Activated T-cell treated with anti-CD3 and anti-CD28 coated beads, Interleukin-2, amount 50 U/mL, for 4 hours (primary cell): ENCODE measurements at regions not wholly inside any gene's neighbourhood (a gene's known extent, or its start where the extent isn't known, plus 50 kb on each side); places are given as distances from the start of the nearest gene placed in this dataset.
A peak's percentile ranks its signal among the peaks of the same experiment; 100 is the strongest.
"Not testable (repeated sequence)": the region's sequence is repeated elsewhere in the genome, so short reads cannot be mapped to it uniquely, and the experiment has no call there.

Experiments used
- ATAC-seq, 2 donors: fragments of 200-7000 bp; cut with Tn5 transposase; one replicate each; pipeline ENCODE4 v1.10.0; 2021
- DNase-seq: peaks from one replicate; pipeline ENCODE4 v3.0.0-alpha.2; 2020
- H3K27me3 Mint-ChIP-seq: one replicate; pipeline ENCODE4 v1.8.0; 2021; ENCODE audit warnings: low read depth, mixed read lengths
- H3K36me3 Mint-ChIP-seq: one replicate; pipeline ENCODE4 v1.8.0; 2022; ENCODE audit warnings: mixed read lengths; ENCODE audit not compliant: insufficient read depth
- H3K4me1 Mint-ChIP-seq: one replicate; pipeline ENCODE4 v1.8.0; 2021; ENCODE audit warnings: low read depth, mixed read lengths
- H3K4me3 Mint-ChIP-seq: one replicate; pipeline ENCODE4 v1.8.0; 2021; ENCODE audit warnings: mild to moderate bottlenecking, moderate library complexity, mixed read lengths
- H3K9me3 Mint-ChIP-seq: one replicate; pipeline ENCODE4 v1.8.0; 2021; ENCODE audit warnings: mixed read lengths

DNA sequence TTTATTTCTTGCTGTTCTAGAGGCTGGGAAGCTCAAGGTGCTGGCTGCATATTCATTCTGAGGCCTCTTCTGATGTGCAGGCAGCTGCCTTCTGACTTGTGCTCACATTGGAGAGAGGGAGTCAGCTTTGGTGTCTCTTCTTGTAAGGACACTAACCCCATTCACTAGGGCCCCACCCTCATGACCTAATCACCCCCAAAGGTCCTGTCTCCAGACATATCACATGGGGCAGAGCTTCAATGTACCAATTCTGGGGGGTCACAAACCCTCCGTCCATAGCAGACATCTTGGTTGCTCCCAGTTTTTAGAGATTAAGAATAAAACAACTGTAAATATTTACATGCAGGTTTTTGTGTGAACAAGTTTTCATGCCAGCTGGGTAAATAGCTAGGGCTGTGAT lies 109.1 kb downstream of the RTP5 start:
- H3K4me1 Mint-ChIP-seq = no peaks in the 10 kb centered on the region
- peaks cover 12% of the 10 kb centered on the region for H3K36me3 Mint-ChIP-seq
- ATAC-seq (no peak), DNase-seq (no peak)
- H3K4me3 Mint-ChIP-seq = no peak overlapping the region
- no peaks in the 10 kb centered on the region for H3K27me3 Mint-ChIP-seq
- H3K9me3 Mint-ChIP-seq = no peaks in the 10 kb centered on the region

DNA sequence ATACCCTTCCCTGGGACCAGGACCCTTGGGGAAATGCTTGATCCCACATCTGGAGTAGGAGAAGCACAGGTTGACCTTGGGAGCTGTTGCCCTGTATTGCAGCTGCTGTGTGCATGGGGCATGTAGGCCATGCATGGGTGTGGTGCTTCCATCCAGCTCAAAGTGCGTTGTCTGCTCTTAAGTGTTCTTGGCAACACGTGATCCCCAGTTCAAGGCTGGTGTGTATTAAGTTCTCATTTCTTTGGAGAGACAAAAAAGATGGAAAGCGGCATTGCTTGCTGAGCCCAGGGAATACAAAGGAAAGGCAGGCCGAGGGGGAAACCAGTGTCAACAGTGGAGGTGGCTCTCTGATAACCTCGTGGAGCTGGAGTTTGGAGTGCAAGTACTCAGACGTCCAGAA lies 110.7 kb downstream of the RTP5 start:
- Mint-ChIP-seq H3K9me3 (no peaks in the 10 kb centered on the region), H3K4me1 (peaks cover 11% of the 10 kb centered on the region), H3K36me3 (peaks cover 12% of the 10 kb centered on the region), H3K27me3 (no peaks in the 10 kb centered on the region), H3K4me3 (no peak overlapping the region)
- DNase-seq = no peak
- no peak for ATAC-seq

DNA sequence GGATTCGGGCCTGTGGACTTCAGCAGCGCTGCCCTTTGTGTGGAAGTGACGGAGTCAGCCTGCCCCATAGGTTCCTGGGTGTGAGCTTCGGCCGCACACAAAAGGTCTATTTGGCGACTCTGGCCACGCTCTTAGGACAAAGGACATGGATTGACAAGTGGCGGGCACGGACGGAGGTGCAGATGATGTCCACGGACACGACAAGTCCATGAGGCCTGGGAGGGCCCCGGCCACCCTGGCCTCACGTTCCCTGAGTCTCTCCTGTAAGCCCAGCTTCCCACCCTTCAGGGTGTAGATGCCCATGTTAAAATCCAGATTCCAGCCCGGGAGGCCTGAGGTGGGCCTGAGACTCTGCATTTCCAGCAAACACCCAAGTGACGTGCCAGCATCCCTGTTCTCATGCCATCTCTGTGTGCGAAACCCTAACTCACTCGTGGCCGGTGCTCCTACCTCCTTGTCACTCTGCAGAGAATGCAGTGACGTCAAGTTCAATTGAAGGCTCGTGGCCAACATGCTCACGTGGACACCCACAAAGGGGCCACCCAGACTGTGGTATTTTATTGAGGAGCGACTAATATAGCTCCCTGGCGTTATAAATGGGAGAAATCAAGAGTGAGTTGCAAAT lies 111.7 kb downstream of the RTP5 start:
- H3K27me3 Mint-ChIP-seq = no peaks in the 10 kb centered on the region
- peaks cover 18% of the 10 kb centered on the region for H3K4me1 Mint-ChIP-seq
- peaks cover 9% of the 10 kb centered on the region for H3K36me3 Mint-ChIP-seq
- no peaks in the 10 kb centered on the region for H3K9me3 Mint-ChIP-seq
- peak in 1 of 2 donors; percentile 11 for ATAC-seq
- DNase-seq = no peak
- no peak overlapping the region for H3K4me3 Mint-ChIP-seq

DNA sequence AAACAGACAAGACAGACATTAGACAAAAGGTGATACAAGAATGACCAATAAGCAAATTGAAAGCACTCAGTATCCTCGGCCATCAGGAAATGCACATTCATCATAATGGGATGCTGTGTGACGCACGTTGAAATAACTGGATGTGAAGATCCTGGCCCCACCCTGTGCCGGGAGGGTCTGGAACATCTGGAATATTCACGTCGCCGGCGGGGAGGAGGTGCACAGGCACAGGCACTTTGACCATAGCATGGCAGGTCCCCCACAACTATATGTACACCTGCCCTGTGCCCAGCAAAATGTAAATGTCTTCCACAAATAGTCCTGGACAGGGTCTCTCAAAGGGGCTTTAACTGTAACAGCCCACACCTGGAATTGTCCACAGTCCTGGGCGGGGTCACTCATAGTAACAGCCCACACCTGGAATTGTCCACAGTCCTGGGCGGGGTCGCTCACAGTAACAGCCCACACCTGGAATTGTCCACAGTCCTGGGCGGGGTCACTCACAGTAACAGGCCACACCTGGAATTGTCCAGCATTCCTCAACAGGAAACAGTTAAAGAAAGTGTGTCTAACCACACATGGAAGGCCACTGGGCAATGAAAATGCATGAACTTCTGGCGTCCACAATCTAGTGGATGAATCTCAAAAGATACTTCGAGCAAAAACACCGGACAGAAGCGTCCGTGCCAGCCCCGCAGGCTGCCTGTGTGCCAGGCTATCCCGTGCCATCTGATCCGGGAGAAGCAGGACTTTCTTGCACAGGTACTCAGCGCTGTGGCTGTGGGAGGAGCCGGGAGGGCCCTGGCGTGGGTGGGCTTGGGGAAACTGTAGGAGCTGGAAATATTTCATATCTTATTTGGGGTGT lies 113.4 kb downstream of the RTP5 start:
- no peaks in the 10 kb centered on the region for H3K9me3 Mint-ChIP-seq
- no peaks in the 10 kb centered on the region for H3K36me3 Mint-ChIP-seq
- H3K4me3 Mint-ChIP-seq = no peak overlapping the region
- no peak for DNase-seq
- no peak for ATAC-seq
- no peaks in the 10 kb centered on the region for H3K27me3 Mint-ChIP-seq
- peaks cover 18% of the 10 kb centered on the region for H3K4me1 Mint-ChIP-seq

DNA sequence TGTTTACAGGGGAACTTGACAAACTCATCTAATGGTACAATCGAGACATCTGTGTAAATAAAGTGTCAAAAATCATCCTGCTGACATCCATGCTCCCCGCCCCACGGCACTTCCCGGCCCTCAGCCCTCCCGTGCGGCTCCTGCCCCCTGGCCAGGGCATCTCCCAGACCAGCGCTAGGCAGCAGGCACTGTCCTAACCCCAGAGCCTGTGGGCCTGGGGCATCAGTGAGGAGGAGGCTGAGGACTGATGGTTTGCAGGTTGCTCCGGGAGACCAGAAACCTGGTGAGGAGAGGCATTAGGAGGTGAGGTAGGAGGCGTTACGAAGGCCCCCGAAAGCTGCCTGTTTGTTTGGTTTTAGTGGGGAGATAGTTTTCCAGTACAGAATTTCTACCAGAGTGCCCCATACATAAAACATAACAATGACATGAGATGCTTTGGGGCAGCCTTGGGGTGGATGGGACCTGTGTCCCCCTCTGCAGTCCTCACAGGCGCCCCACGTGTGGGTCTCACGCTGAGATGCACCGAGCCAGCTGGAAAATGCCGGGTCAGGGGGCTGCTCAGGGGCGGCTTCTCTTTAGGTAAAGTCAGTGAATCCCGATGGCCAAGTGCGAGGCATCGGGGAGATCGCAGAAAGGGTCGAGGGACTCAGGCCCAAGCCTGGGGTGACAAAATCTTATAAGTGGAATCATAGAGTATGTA lies 114.2 kb downstream of the RTP5 start:
- Mint-ChIP-seq H3K4me3 (no peak overlapping the region), H3K27me3 (no peaks in the 10 kb centered on the region), H3K9me3 (no peaks in the 10 kb centered on the region), H3K36me3 (no peaks in the 10 kb centered on the region), H3K4me1 (peaks cover 18% of the 10 kb centered on the region)
- no peak for DNase-seq
- ATAC-seq = no peak

DNA sequence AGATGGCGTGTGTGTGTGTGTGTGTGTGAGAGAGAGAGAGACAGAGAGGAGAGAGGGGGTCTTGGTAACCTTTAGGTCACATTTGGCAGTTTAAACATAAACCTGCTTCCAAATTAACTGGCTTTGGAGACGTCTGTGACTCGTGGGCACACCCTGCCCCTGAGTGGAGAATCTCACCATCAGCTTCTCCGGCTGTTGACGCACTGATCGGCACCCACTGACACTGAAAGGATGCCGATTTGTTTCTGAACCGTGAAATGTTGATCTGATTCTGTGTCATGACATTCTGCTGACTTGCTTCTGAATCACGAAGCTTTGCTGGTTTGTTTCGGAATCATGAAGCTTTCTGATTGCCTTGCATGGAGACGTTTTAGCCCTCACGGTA lies 114.7 kb downstream of the RTP5 start:
- no peaks in the 10 kb centered on the region for H3K27me3 Mint-ChIP-seq

DNA sequence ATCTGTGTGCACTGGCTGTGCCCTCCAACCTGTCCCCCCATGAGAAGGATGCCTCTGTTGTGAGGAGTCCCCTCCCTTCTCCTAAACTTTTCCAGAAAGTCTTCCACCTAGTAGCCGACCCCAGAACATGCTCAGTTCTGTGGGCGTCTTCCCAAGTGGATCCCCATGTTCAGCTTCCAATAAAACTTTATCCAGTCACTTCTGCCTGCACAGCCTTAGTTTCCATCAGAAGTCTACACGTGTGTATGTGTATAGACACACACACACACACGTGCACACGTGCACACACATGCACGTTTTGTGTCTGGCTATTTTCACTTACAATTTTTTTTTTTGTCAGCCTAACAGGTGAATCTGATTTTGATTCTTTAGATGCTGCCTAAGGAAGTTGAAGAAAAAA lies 115.1 kb downstream of the RTP5 start:
- DNase-seq (no peak), ATAC-seq (no peak)
- no peaks in the 10 kb centered on the region for H3K27me3 Mint-ChIP-seq
- H3K36me3 Mint-ChIP-seq = no peaks in the 10 kb centered on the region
- no peaks in the 10 kb centered on the region for H3K9me3 Mint-ChIP-seq
- H3K4me3 Mint-ChIP-seq = no peak overlapping the region
- peaks cover 18% of the 10 kb centered on the region for H3K4me1 Mint-ChIP-seq

More for the DNA sequence above, 114.7 kb downstream of the RTP5 start:
- no peak for DNase-seq
- no peak for ATAC-seq
- Mint-ChIP-seq H3K4me1 (peaks cover 18% of the 10 kb centered on the region), H3K9me3 (no peaks in the 10 kb centered on the region), H3K4me3 (no peak overlapping the region), H3K36me3 (no peaks in the 10 kb centered on the region)

DNA sequence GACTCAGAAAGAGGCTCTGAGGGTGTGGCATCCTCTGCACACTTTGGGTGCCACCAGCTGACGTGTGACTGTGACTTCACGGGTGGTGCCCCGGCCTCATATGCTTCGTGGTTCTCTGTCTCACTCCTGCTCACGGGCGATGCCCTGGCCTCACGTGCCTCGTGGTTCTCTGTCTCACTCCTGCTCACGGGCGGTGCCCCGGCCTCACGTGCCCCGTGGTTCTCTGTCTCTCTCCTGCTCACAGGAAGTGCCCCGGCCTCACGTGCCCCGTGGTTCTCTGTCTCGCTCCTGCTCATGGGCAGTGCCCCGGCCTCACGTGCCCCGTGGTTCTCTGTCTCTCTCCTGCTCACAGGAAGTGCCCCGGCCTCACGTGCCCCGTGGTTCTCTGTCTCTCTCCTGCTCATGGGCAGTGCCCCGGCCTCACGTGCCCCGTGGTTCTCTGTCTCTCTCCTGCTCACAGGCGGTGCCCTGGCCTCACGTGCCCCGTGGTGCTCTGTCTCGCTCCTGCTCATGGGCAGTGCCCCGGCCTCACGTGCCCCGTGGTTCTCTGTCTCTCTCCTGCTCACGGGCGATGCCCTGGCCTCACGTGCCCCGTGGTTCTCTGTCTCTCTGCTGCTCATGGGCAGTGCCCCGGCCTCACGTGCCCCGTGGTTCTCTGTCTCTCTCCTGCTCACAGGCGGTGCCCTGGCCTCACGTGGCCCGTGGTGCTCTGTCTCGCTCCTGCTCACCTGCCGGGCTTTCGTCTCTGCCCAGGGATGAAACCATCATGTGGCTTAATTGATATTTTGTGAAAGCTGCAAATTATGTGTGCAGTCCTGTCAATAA lies 115.8 kb downstream of the RTP5 start:
- peaks cover 18% of the 10 kb centered on the region for H3K4me1 Mint-ChIP-seq
- H3K27me3 Mint-ChIP-seq, H3K4me3 Mint-ChIP-seq, H3K36me3 Mint-ChIP-seq, H3K9me3 Mint-ChIP-seq: not testable (repeated sequence)
- DNase-seq (peak; percentile 39), ATAC-seq (peak in 1 of 2 donors; percentile 66)

DNA sequence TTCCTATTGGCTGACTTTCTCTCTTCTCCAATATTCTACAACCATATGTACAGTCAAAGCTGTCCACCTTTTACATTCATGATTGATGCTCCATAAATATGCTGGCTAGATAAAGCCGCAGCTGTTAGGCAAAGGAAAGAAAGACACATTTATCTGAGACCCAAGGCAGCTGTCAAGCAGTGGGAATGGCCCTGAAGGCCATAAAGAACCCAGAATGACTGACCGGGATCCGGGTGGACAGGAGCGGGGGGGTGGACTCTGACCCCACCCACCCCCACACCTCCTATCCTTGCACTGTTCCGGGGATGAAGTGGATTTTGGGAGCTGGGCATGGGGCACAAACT lies 116.4 kb downstream of the RTP5 start:
- H3K27me3 Mint-ChIP-seq = no peaks in the 10 kb centered on the region
- DNase-seq = no peak
- H3K4me3 Mint-ChIP-seq = no peak overlapping the region
- no peak for ATAC-seq
- H3K36me3 Mint-ChIP-seq = no peaks in the 10 kb centered on the region
- H3K9me3 Mint-ChIP-seq = no peaks in the 10 kb centered on the region
- H3K4me1 Mint-ChIP-seq = peaks cover 18% of the 10 kb centered on the region

DNA sequence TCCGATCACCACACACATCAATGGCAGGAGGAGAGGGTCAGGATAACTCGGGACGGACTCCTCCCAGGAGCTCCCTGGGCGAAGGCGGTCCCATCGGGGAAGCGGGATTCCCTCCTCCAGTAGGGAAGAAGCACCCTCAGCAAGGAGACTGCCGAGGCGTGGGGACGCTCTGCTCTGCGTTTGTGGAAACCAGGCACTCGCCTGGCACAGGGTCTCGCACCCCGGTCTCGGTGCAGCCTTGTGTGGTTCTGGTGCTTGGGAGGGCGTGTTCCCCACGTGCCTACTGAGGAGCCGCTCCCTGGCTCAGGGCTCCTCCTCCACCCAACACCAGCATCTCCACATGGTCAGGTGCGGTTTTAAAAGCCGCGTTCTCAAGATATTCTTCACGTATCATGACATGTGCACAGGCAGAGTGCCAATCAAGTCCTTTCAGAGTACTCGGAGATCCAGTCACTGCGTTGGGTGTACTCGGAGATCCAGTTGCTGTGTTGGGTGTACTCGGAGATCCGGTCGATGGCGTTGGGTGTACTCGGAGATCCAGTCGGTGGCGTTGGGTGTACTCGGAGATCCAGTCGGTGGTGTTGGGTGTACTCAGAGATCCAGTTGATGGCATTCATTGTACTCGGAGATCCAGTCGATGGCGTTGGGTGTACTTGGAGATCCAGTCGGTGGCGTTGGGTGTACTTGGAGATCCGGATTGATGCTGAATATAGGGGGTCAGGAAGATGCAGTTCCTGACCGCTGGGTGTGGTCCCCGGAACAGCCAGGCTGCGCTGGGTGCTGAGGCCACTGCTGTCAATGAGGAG lies 117.5 kb downstream of the RTP5 start:
- no peak overlapping the region for H3K4me3 Mint-ChIP-seq
- no peak for ATAC-seq
- no peaks in the 10 kb centered on the region for H3K27me3 Mint-ChIP-seq
- H3K9me3 Mint-ChIP-seq = no peaks in the 10 kb centered on the region
- DNase-seq = no peak
- H3K36me3 Mint-ChIP-seq = no peaks in the 10 kb centered on the region
- H3K4me1 Mint-ChIP-seq = peaks cover 18% of the 10 kb centered on the region

DNA sequence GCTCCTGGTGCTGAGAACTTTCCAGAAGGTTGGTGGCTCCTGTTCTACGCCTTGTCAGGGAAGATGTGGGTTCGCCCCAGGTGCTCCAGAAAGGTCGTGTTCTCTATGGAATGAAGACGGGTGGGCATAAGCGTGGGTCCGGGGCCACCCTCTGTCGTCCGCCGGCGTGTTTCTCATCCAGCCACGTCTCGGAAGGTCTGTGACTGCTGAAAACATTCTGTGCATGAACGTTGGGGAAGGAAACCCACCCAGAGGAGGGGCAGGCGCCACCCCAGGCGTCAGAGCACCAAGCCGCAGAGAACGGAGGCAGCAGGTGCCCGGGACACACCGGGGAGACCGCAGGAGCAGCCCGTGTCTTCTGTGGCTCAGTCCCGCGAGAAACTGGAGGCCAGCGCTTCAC lies 118.2 kb downstream of the RTP5 start:
- Mint-ChIP-seq H3K4me3 (no peak overlapping the region), H3K4me1 (peaks cover 18% of the 10 kb centered on the region), H3K9me3 (no peaks in the 10 kb centered on the region), H3K27me3 (no peaks in the 10 kb centered on the region), H3K36me3 (no peaks in the 10 kb centered on the region)
- DNase-seq (no peak), ATAC-seq (no peak)

DNA sequence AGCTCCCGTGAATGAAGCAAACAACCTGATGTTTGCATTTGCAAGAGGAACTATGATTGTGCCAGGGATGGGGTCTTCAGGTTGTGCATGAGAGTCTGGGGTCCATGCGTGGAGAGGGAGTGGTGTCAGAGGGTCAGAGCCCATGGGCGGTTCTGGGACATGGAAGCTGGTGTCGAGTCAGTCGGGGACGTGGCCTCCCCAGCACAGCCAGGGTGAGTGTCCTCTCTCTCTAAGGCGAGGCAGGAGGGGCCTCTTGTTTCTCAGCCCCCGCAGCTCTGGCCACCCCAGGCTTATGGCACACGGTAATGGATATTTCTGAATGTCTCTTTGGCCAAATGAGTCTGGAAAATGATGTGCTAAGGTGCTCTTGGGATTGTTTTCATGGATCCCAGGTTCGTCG lies 118.6 kb downstream of the RTP5 start:
- DNase-seq = no peak
- H3K4me3 Mint-ChIP-seq = no peak overlapping the region
- ATAC-seq = no peak
- H3K27me3 Mint-ChIP-seq = no peaks in the 10 kb centered on the region
- peaks cover 18% of the 10 kb centered on the region for H3K4me1 Mint-ChIP-seq
- no peaks in the 10 kb centered on the region for H3K9me3 Mint-ChIP-seq
- H3K36me3 Mint-ChIP-seq = no peaks in the 10 kb centered on the region

DNA sequence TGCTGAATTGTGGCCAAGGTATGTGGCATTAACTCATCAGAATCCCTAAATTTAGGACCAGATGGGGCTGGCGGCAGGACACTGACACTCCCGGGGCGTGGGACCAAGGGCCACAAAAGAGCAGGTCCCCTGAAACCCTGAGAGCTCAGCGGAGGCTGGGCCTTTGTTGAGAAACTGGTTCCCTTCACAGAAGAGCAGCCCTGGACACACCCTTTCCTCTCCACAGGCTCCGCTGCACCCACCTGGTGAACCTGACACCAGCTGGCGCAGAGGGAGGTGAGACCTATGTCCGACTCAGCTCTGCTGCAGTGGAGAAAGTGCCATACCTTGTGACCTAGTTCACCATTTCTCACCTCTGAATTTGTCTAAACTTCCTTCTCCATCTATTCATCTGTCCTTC lies 119.5 kb downstream of the RTP5 start:
- DNase-seq (no peak), ATAC-seq (no peak)
- Mint-ChIP-seq H3K9me3 (no peaks in the 10 kb centered on the region), H3K4me3 (no peak overlapping the region), H3K4me1 (peaks cover 15% of the 10 kb centered on the region), H3K36me3 (no peaks in the 10 kb centered on the region), H3K27me3 (no peaks in the 10 kb centered on the region)

DNA sequence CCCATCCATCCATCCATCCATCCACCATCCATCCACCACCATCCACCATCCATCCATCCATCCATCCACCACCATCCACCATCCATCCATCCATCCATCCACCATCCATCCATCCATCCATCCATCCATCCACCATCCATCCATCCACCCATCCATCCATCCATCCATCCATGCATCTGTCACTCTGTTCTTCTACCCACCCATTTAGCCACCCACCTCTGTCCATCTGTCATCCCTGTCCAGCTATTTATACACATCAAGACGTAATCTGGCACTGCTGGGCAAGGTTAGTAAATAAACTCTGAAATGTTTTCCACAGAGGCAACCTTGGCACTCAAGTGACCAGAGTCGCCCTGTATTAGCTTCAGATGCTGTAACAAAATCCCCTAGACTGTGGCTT lies 120.9 kb downstream of the RTP5 start:
- H3K36me3 Mint-ChIP-seq = no peaks in the 10 kb centered on the region
- no peak overlapping the region for H3K4me3 Mint-ChIP-seq
- H3K4me1 Mint-ChIP-seq = peaks cover 5% of the 10 kb centered on the region
- ATAC-seq (no peak), DNase-seq (no peak)
- no peaks in the 10 kb centered on the region for H3K9me3 Mint-ChIP-seq
- no peaks in the 10 kb centered on the region for H3K27me3 Mint-ChIP-seq
